ENCODE measurements at regions not wholly inside any gene's neighbourhood (a gene's known extent, or its start where the extent isn't known, plus 50 kb on each side); places are given as distances from the start of the nearest gene placed in this dataset.

- TF ChIP-seq BCLAF1 (IDR thresholded peaks at IDR 0.05) (no peak), FOS (IDR thresholded peaks at IDR 0.05; ENCODE audit: borderline replicate concordance, extremely low read depth, insufficient read length) (no peak), KDM1A (IDR thresholded peaks at IDR 0.05; ENCODE audit: borderline replicate concordance) (no peak), JUNB (IDR thresholded peaks at IDR 0.05) (no peak), CREM (IDR thresholded peaks at IDR 0.05; ENCODE audit: low read depth) (no peak), NKRF (conservative IDR thresholded peaks at IDR 0.05) (no peak)
Observed at GRCh38 chr9:81361296-81361695, 328.1 kb downstream of the TLE1 start (continued).

GRCh38 chr9:81351166-81351565 is 338.2 kb downstream of the TLE1 start:
- no peak overlapping the region for H2AFZ ChIP-seq (ENCODE audit: control insufficient read depth, low read depth, low read length)
- H3K4me1 ChIP-seq (ENCODE audit: control insufficient read depth, insufficient read depth, low read length) = no peaks in the 10 kb centered on the region
- no TSS peak for BruUV-seq (replicated peaks)
- TF ChIP-seq RUNX3 (IDR thresholded peaks at IDR 0.05; ENCODE audit: low read length) = no peak
- no peak for TF ChIP-seq PBX3 (IDR thresholded peaks at IDR 0.05; ENCODE audit: insufficient replicate concordance, low read depth, low read length)
- no peak for TF ChIP-seq RELA (IDR thresholded peaks at IDR 0.05; ENCODE audit: borderline replicate concordance, partially characterized antibody)
- H3K4me2 ChIP-seq (ENCODE audit: control insufficient read depth, insufficient read depth) = no peak overlapping the region
- H4K20me1 ChIP-seq (ENCODE audit: control insufficient read depth, insufficient read depth) = no peaks in the 10 kb centered on the region
- no peaks in the 10 kb centered on the region for H3K27me3 ChIP-seq (replicated peaks in 1 of 2; ENCODE audit: control insufficient read depth in 2 of 2, insufficient read depth in 2 of 2, low read length in 1 of 2)
- no peak overlapping the region for H3K9ac ChIP-seq (ENCODE audit: control insufficient read depth, insufficient read depth, low read length)
- DNase-seq (ENCODE audit: low read depth, low spot score) (no peak), ATAC-seq (no peak), FAIRE-seq (no peak)
- 0% methylated on average over 2 of the region's 2 CpGs for WGBS (ENCODE audit: insufficient coverage, insufficient replicate concordance, low lambda C conversion rate, missing lambda C conversion rate)
- no peak overlapping the region for H3K4me3 ChIP-seq
- H3K9me3 ChIP-seq (replicated peaks; ENCODE audit: control insufficient read depth, insufficient read depth, low read length) = no peaks in the 10 kb centered on the region
- in situ Hi-C loops (cut with MboI) = no loop called here
- ChIA-PET RAD21 (ENCODE audit: unreplicated experiment) (no interaction called here), POLR2A (no interaction called here), SMC1A (ENCODE audit: uncharacterized antibody, unreplicated experiment) (no interaction called here), CTCF (no interaction called here)
- no peak overlapping the region for H3K27ac ChIP-seq (ENCODE audit: control insufficient read depth, insufficient read depth)
- intact Hi-C loops (cut with micrococcal nuclease; ENCODE audit: unreplicated experiment) = no loop called here
- no peaks in the 10 kb centered on the region for H3K36me3 ChIP-seq (ENCODE audit: control insufficient read depth in 2 of 2, insufficient read depth in 2 of 2, low read length in 1 of 2)
- H3K79me2 ChIP-seq (ENCODE audit: control insufficient read depth, insufficient read depth, low read length) = no peaks in the 10 kb centered on the region

All from GM12878 (cell line).